ENCODE measurements at regions not wholly inside any gene's neighbourhood (a gene's known extent, or its start where the extent isn't known, plus 50 kb on each side); places are given as distances from the start of the nearest gene placed in this dataset.

DNA sequence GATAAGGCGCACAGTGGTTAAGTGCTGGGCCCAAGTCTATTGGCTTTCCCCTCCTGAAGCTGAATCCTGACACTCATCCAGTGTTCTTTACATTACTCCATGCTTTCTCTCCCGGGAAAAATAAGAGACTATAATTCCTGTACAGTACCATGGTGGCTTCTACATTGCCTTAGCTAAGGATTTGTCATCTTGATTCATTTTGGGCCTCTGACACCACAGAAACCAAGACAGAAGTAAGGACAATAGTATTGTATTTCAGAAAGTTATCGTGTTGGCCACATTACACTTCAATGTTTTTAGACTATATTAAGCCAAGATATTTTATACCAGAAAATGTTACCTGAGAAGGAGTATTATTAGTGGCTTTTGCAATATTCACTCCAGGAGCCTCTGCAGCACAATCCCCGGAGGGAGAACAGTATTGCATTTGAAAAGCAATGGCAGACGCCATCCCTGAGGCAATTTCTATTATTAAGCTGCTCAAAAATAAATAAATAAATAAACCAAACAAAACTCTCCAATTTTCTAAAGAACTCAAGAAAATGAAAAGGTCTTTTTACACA is 267.9 kb downstream of the ENC1 start:
- no peaks in the 10 kb centered on the region for H3K36me3 Mint-ChIP-seq (ENCODE audit: low read depth)
- DNase-seq = no peak
- H3K4me3 Mint-ChIP-seq = no peak overlapping the region
- H3K4me1 Mint-ChIP-seq = peaks cover 15% of the 10 kb centered on the region
- H3K9me3 Mint-ChIP-seq = no peaks in the 10 kb centered on the region
- H3K27ac Mint-ChIP-seq = no peak overlapping the region
- TF ChIP-seq, protein P1, sequence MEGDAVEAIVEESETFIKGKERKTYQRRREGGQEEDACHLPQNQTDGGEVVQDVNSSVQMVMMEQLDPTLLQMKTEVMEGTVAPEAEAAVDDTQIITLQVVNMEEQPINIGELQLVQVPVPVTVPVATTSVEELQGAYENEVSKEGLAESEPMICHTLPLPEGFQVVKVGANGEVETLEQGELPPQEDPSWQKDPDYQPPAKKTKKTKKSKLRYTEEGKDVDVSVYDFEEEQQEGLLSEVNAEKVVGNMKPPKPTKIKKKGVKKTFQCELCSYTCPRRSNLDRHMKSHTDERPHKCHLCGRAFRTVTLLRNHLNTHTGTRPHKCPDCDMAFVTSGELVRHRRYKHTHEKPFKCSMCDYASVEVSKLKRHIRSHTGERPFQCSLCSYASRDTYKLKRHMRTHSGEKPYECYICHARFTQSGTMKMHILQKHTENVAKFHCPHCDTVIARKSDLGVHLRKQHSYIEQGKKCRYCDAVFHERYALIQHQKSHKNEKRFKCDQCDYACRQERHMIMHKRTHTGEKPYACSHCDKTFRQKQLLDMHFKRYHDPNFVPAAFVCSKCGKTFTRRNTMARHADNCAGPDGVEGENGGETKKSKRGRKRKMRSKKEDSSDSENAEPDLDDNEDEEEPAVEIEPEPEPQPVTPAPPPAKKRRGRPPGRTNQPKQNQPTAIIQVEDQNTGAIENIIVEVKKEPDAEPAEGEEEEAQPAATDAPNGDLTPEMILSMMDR (IDR thresholded peaks at IDR 0.05) = no peak
- peaks cover 6% of the 10 kb centered on the region for H3K27me3 Mint-ChIP-seq (ENCODE audit: low read depth, poor library complexity)

GRCh38 chr5:74372051-74372450 is 268.5 kb downstream of the ENC1 start:
- Mint-ChIP-seq H3K4me3 (no peak overlapping the region), H3K27ac (no peak overlapping the region), H3K27me3 (ENCODE audit: low read depth, poor library complexity) (peaks cover 6% of the 10 kb centered on the region), H3K4me1 (peaks cover 21% of the 10 kb centered on the region), H3K36me3 (ENCODE audit: low read depth) (no peaks in the 10 kb centered on the region), H3K9me3 (no peaks in the 10 kb centered on the region)
- TF ChIP-seq, protein P1 (IDR thresholded peaks at IDR 0.05) = no peak
- DNase-seq = no peak

DNA sequence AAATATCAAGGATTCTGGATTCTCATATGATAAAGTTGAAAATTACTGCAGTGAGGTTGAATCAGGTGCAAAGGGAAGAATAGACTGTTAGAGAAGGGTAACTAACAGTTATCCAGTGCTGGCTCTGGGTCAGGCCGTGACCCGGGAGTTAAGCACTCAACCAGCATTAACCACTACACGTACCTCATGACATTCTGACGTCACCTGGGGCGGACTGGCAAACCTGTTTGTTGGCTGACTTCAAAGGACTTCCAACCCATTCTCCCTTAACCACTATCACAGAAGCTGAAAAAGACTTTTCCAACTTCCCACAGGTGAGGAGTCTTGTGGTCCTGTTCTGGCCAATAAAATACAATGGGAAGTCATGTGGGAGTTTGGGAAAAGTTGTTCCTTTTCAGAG is 268.9 kb downstream of the ENC1 start:
- Mint-ChIP-seq H3K9me3 (no peaks in the 10 kb centered on the region), H3K27ac (no peak overlapping the region), H3K4me1 (peaks cover 21% of the 10 kb centered on the region), H3K27me3 (ENCODE audit: low read depth, poor library complexity) (peaks cover 9% of the 10 kb centered on the region), H3K4me3 (no peak overlapping the region), H3K36me3 (ENCODE audit: low read depth) (no peaks in the 10 kb centered on the region)
- DNase-seq = no peak
- TF ChIP-seq, protein P1 (IDR thresholded peaks at IDR 0.05) = no peak

DNA sequence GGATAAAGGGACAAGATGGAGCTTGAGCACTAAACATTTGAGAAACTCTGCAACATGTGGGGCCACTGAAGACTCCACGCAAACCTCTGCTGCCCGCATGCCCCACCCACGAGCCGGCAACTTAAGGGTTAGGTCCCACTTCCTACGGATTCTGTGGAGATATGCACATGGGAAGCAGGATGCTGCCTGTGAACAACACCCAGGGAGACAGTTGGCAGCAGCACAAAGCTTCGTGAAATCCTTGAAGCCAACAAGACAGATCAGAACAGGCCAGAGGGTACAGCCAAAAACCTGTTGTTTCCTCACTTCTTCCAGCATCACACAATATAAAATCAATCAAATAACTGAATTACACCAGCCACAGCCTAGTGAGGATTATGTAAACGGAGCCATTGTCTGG is 270.4 kb downstream of the ENC1 start:
- H3K36me3 Mint-ChIP-seq (ENCODE audit: low read depth) = no peaks in the 10 kb centered on the region
- TF ChIP-seq, protein P1 (IDR thresholded peaks at IDR 0.05) = no peak
- no peak overlapping the region for H3K27ac Mint-ChIP-seq
- no peak for DNase-seq
- H3K9me3 Mint-ChIP-seq = peaks cover 6% of the 10 kb centered on the region
- H3K27me3 Mint-ChIP-seq (ENCODE audit: low read depth, poor library complexity) = peaks cover 9% of the 10 kb centered on the region
- H3K4me1 Mint-ChIP-seq = peaks cover 14% of the 10 kb centered on the region
- H3K4me3 Mint-ChIP-seq = no peak overlapping the region

DNA sequence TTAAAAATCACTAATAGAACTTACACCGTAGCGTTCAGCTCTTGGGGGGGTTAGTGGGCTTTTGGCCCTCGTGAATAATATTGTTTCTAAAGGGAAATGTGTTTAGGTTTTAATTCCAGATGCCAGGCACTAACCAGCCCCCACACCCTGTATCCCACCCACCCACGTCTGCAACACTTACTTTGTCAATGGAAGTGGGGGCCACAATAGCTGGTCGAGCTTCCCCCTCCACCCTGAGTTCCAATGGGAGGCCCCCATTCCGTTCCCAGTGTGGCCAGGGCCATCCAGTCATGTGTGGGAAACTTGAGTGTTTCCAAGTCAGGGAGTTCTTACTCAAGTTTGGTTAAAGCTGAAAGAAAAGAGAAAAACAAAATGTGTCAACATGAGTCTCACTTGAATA is 271.4 kb downstream of the ENC1 start:
- DNase-seq = no peak
- TF ChIP-seq, protein P1 (IDR thresholded peaks at IDR 0.05) = no peak
- Mint-ChIP-seq H3K36me3 (ENCODE audit: low read depth) (no peaks in the 10 kb centered on the region), H3K27ac (no peak overlapping the region), H3K4me3 (no peak overlapping the region), H3K9me3 (peaks cover 6% of the 10 kb centered on the region), H3K4me1 (peaks cover 14% of the 10 kb centered on the region), H3K27me3 (ENCODE audit: low read depth, poor library complexity) (peaks cover 9% of the 10 kb centered on the region)

- Mint-ChIP-seq H3K27me3 (ENCODE audit: low read depth, poor library complexity) (peaks cover 9% of the 10 kb centered on the region), H3K4me1 (peaks cover 14% of the 10 kb centered on the region), H3K4me3 (no peak overlapping the region), H3K9me3 (peaks cover 6% of the 10 kb centered on the region), H3K27ac (peak overlapping the region; percentile 13), H3K36me3 (ENCODE audit: low read depth) (no peaks in the 10 kb centered on the region)
- no peak for DNase-seq
- TF ChIP-seq, protein P1 (IDR thresholded peaks at IDR 0.05) = no peak
Measured at GRCh38 chr5:74367934-74368333, 272.6 kb downstream of the ENC1 start.
